EL (cell line): ENCODE measurements at regions not wholly inside any gene's neighbourhood (a gene's known extent, or its start where the extent isn't known, plus 50 kb on each side); places are given as distances from the start of the nearest gene placed in this dataset.
"Not testable (repeated sequence)": the region's sequence is repeated elsewhere in the genome, so short reads cannot be mapped to it uniquely, and the experiment has no call there.

Experiments
- DNase-seq: peaks from one replicate; pipeline ENCODE4 v3.0.0-alpha.2; 2016

GRCh38 chr1:182003953-182004586 lies 57.4 kb downstream of the ZNF648 start:
- no peak for DNase-seq

- DNase-seq: no peak
Measured at GRCh38 chr1:182003025-182003725, 58.3 kb downstream of the ZNF648 start.

- DNase-seq: no peak
Measured at GRCh38 chr1:182002570-182002969, 58.9 kb downstream of the ZNF648 start.

GRCh38 chr1:181998858-181999257 lies 62.7 kb downstream of the ZNF648 start:
- DNase-seq: no peak

- DNase-seq: no peak
Measured at GRCh38 chr1:181992072-181992471, 69.4 kb downstream of the ZNF648 start.

- no peak for DNase-seq
Measured at GRCh38 chr1:181990728-181991127, 70.8 kb downstream of the ZNF648 start.

GRCh38 chr1:181989261-181989920 lies 72.1 kb downstream of the ZNF648 start:
- DNase-seq: no peak

- DNase-seq: no peak
Measured at GRCh38 chr1:181987996-181988395, 73.5 kb downstream of the ZNF648 start.

GRCh38 chr1:181987334-181987895 lies 74.1 kb downstream of the ZNF648 start:
- DNase-seq: no peak

- no peak for DNase-seq
Measured at GRCh38 chr1:181986907-181987305, 74.6 kb downstream of the ZNF648 start.

- DNase-seq: no peak
Measured at GRCh38 chr1:181985936-181986906, 75.3 kb downstream of the ZNF648 start.

- DNase-seq: no peak
Measured at GRCh38 chr1:181985281-181985680, 76.2 kb downstream of the ZNF648 start.

- no peak for DNase-seq
Measured at GRCh38 chr1:181984006-181984405, 77.5 kb downstream of the ZNF648 start.

GRCh38 chr1:181981821-181982220 lies 79.7 kb downstream of the ZNF648 start:
- no peak for DNase-seq

GRCh38 chr1:181972256-181972655 lies 89.3 kb downstream of the ZNF648 start:
- DNase-seq: no peak

GRCh38 chr1:181971424-181971823 lies 90.1 kb downstream of the ZNF648 start:
- DNase-seq: no peak

GRCh38 chr1:181969902-181970301 lies 91.6 kb downstream of the ZNF648 start:
- DNase-seq: no peak

GRCh38 chr1:181954696-181955095 lies 106.8 kb downstream of the ZNF648 start:
- DNase-seq: not testable (repeated sequence)

- not testable (repeated sequence) for DNase-seq
Measured at GRCh38 chr1:181954178-181954577, 107.3 kb downstream of the ZNF648 start.

- DNase-seq: no peak
Measured at GRCh38 chr1:181953596-181953995, 107.9 kb downstream of the ZNF648 start.

- DNase-seq: no peak
Measured at GRCh38 chr1:181951213-181951612, 110.3 kb downstream of the ZNF648 start.

- no peak for DNase-seq
Measured at GRCh38 chr1:181949500-181949899, 112.0 kb downstream of the ZNF648 start.

- no peak for DNase-seq
Measured at GRCh38 chr1:181948372-181948771, 113.1 kb downstream of the ZNF648 start.
